Neural cell (in vitro differentiated cells): ENCODE measurements at regions not wholly inside any gene's neighbourhood (a gene's known extent, or its start where the extent isn't known, plus 50 kb on each side); places are given as distances from the start of the nearest gene placed in this dataset.

Experiments used
- POLR2AphosphoS5 ChIP-seq: IDR thresholded peaks from 2 replicates; pipeline ENCODE4 v1.6.1; 2012
- TAF1 ChIP-seq: IDR thresholded peaks from 2 replicates; pipeline ENCODE4 v1.6.1; 2012; ENCODE audit warnings: low read depth
- TF ChIP-seq, protein P1 (sequence below): fragments of 450-650 bp; IDR thresholded peaks from 2 replicates; pipeline ENCODE4 v1.5.1; 2014; ENCODE audit warnings: antibody characterized with exemption, mild to moderate bottlenecking, moderate library complexity; ENCODE audit not compliant: poor library complexity, severe bottlenecking

DNA sequence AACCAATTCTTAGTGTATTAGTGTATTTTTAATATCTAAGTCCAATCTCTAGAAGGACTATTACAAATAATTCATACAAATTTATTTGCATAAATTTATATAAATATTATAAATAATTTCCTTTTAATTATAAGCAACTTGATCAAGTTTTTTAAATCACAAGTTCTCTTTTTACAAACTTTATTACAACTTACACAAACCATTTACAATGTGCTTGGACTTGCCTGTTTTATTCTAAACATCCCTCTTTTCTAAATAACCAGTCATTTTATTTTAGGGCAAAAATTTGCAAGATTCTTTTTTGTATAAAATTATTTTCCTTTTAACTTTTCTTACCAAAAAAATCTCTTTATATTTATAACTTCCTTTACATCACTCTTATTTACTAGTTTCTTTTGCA lies 83.5 kb upstream of the SYNCRIP start:
- no peak for TF ChIP-seq TAF1
- TF ChIP-seq, protein P1, sequence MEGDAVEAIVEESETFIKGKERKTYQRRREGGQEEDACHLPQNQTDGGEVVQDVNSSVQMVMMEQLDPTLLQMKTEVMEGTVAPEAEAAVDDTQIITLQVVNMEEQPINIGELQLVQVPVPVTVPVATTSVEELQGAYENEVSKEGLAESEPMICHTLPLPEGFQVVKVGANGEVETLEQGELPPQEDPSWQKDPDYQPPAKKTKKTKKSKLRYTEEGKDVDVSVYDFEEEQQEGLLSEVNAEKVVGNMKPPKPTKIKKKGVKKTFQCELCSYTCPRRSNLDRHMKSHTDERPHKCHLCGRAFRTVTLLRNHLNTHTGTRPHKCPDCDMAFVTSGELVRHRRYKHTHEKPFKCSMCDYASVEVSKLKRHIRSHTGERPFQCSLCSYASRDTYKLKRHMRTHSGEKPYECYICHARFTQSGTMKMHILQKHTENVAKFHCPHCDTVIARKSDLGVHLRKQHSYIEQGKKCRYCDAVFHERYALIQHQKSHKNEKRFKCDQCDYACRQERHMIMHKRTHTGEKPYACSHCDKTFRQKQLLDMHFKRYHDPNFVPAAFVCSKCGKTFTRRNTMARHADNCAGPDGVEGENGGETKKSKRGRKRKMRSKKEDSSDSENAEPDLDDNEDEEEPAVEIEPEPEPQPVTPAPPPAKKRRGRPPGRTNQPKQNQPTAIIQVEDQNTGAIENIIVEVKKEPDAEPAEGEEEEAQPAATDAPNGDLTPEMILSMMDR: no peak
- no peak for TF ChIP-seq POLR2AphosphoS5
